ENCODE measurements at regions not wholly inside any gene's neighbourhood (a gene's known extent, or its start where the extent isn't known, plus 50 kb on each side); places are given as distances from the start of the nearest gene placed in this dataset.

DNA sequence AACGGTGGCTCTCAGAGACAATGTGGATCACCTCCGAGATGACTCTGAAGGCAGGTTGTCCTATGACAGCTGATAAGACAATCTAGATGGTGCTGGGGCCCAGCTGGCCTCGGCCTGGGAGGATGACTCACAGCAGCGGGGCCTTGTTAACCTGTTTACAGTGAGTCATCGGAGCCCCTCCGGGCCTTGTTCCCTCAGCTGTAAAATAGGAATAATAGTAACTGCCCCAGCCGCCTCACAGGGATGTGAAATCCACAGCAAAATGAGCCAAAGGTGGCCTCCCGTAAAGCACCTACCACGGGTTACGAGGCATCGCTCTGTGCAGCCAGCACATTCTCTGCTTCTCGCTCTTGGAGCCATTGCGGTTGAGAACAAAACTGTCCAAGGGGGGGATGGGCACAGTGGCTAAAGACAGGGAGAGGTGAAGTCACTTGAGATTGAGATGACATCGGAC, 88.6 kb upstream of the RASGRF1 start:
- Histone ChIP-seq H3K14ac (ENCODE audit: insufficient read depth, low read length) (no peak overlapping the region; the same call in 1 of the 2 replicates), H3K4me2 (ENCODE audit: insufficient read depth, insufficient read length, low read length) (no peak overlapping the region), H3K18ac (ENCODE audit: insufficient read length, low read depth, low read length) (peak overlapping the region; percentile 33), H3K4me1 (ENCODE audit: insufficient read depth, low read length) (no peaks in the 10 kb centered on the region), H3T11ph (ENCODE audit: low read length) (no peak overlapping the region), H3K23me2 (ENCODE audit: insufficient read length, low read depth, low read length, poor library complexity, severe bottlenecking) (no peaks in the 10 kb centered on the region), H2BK15ac (ENCODE audit: low read depth, low read length) (no peak overlapping the region), H3K79me2 (ENCODE audit: insufficient read depth, low read length) (no peaks in the 10 kb centered on the region), H2BK120ac (ENCODE audit: low read depth, low read length, poor library complexity, severe bottlenecking) (no peak overlapping the region), H3K27ac (ENCODE audit: insufficient read length, low read depth, low read length) (no peak overlapping the region), H3K23ac (ENCODE audit: insufficient read length, low read depth, low read length) (no peak overlapping the region), H3K9ac (ENCODE audit: extremely low read depth, insufficient read length, low read length) (no peak overlapping the region), H3K9me3 (ENCODE audit: control insufficient read depth, low read depth, low read length) (no peaks in the 10 kb centered on the region), H2AFZ (ENCODE audit: low read length) (no peak overlapping the region), H4K5ac (ENCODE audit: insufficient read length, low read depth, low read length) (no peak overlapping the region), H3K79me1 (ENCODE audit: insufficient read depth, low read depth, low read length, poor library complexity, severe bottlenecking) (no peaks in the 10 kb centered on the region), H3K4ac (ENCODE audit: low read depth, low read length) (no peak overlapping the region), H3K27me3 (ENCODE audit: insufficient read depth, low read length) (no peaks in the 10 kb centered on the region), H2BK20ac (ENCODE audit: low read depth, low read length, poor library complexity, severe bottlenecking) (no peak overlapping the region), H4K8ac (replicated peaks; ENCODE audit: insufficient read length, low read depth, low read length) (no peak overlapping the region), H2BK5ac (ENCODE audit: insufficient read length, low read length) (no peak overlapping the region), H2BK12ac (ENCODE audit: insufficient read length, low read depth, low read length) (no peak overlapping the region), H4K20me1 (ENCODE audit: control insufficient read depth, insufficient read depth, insufficient read length) (peaks cover 3% of the 10 kb centered on the region), H4K91ac (ENCODE audit: insufficient read length, low read depth, low read length) (no peak overlapping the region), H3K56ac (ENCODE audit: insufficient read length, low read depth, low read length) (no peak overlapping the region), H2AK5ac (ENCODE audit: insufficient read length, low read length) (no peak overlapping the region)
- Mint-ChIP-seq H3K9me3 (no peaks in the 10 kb centered on the region; a peak in 1 of 5 replicates), H3K4me1 (peaks cover 11% of the 10 kb centered on the region in 2 experiments), H3K4me3 (no peak overlapping the region), H3K36me3 (ENCODE audit: insufficient read depth in 1 of 3, low read depth in 3 of 3) (no peaks in the 10 kb centered on the region), H3K27me3 (ENCODE audit: low read depth) (peaks cover 17% of the 10 kb centered on the region), H3K27ac (peak overlapping the region in 1 of 3 experiments; percentile 90; a peak in 2 of 7 replicates)
- WGBS (ENCODE audit: extremely low coverage, insufficient read length, low lambda C conversion rate), result no CpG with 5 or more reads among the region's 14 CpGs
- DNase-seq, result peak; percentile 65
- TF ChIP-seq, protein P1, sequence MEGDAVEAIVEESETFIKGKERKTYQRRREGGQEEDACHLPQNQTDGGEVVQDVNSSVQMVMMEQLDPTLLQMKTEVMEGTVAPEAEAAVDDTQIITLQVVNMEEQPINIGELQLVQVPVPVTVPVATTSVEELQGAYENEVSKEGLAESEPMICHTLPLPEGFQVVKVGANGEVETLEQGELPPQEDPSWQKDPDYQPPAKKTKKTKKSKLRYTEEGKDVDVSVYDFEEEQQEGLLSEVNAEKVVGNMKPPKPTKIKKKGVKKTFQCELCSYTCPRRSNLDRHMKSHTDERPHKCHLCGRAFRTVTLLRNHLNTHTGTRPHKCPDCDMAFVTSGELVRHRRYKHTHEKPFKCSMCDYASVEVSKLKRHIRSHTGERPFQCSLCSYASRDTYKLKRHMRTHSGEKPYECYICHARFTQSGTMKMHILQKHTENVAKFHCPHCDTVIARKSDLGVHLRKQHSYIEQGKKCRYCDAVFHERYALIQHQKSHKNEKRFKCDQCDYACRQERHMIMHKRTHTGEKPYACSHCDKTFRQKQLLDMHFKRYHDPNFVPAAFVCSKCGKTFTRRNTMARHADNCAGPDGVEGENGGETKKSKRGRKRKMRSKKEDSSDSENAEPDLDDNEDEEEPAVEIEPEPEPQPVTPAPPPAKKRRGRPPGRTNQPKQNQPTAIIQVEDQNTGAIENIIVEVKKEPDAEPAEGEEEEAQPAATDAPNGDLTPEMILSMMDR (conservative IDR thresholded peaks at IDR 0.05), result no peak
